CD8-positive, alpha-beta memory T cell (primary cell): ENCODE measurements at regions not wholly inside any gene's neighbourhood (a gene's known extent, or its start where the extent isn't known, plus 50 kb on each side); places are given as distances from the start of the nearest gene placed in this dataset.

Source experiments
- CTCF ChIA-PET: fragments of 350-600 bp; sonication (Branson Sonifier 250); formaldehyde crosslinking; loops from one replicate; lab custom pipeline; 2021; ENCODE audit warnings: antibody characterized with exemption; lab: Charles Lee
- POLR2A ChIA-PET: fragments of 350-600 bp; sonication (Branson Sonifier 250); formaldehyde crosslinking; loops from one replicate; lab custom pipeline; 2021; ENCODE audit warnings: antibody characterized with exemption; lab: Charles Lee
- DNase-seq, 5 donors: peaks; one replicate each; pipeline versions ENCODE4 v3.0.0 to v3.0.0-alpha.2; 2020 to 2022; ENCODE audit warnings: mixed read lengths in 1 of 5
- H3K27ac ChIP-seq: one replicate; pipeline ENCODE4 v1.7.0; 2013; ENCODE audit warnings: low read depth, mild to moderate bottlenecking, low read length, moderate library complexity
- H3K27me3 ChIP-seq: 2 replicates; pipeline ENCODE4 v1.7.0; 2013; ENCODE audit warnings: low read length, mild to moderate bottlenecking; ENCODE audit not compliant: insufficient read depth, poor library complexity, severe bottlenecking
- H3K36me3 ChIP-seq: 2 replicates; pipeline ENCODE4 v1.7.0; 2013; ENCODE audit warnings: mild to moderate bottlenecking, low read length, moderate library complexity; ENCODE audit not compliant: insufficient read depth
- H3K4me1 ChIP-seq: 2 replicates; pipeline ENCODE4 v1.7.0; 2013; ENCODE audit warnings: mild to moderate bottlenecking, low read length, moderate library complexity; ENCODE audit not compliant: insufficient read depth
- H3K4me3 ChIP-seq: 2 replicates; pipeline ENCODE4 v1.7.0; 2013; ENCODE audit warnings: mild to moderate bottlenecking, low read length
- H3K9me3 ChIP-seq: 2 replicates; pipeline ENCODE4 v1.7.0; 2013; ENCODE audit warnings: mild to moderate bottlenecking, low read length
- H3K27ac Mint-ChIP-seq, 8 donors: one replicate each; pipeline ENCODE4 v1.8.0; 2020 to 2021; ENCODE audit warnings: mixed read lengths in 8 of 8, mild to moderate bottlenecking in 6 of 8, inconsistent platforms in 3 of 8, moderate library complexity in 3 of 8
- H3K27me3 Mint-ChIP-seq, 2 donors: one replicate each; pipeline ENCODE4 v1.8.0; 2020 to 2021; ENCODE audit warnings: mixed read lengths in 2 of 2, mild to moderate bottlenecking in 1 of 2, moderate library complexity in 1 of 2
- H3K36me3 Mint-ChIP-seq, 3 donors: one replicate each; pipeline ENCODE4 v1.8.0; 2020 to 2021; ENCODE audit warnings: mixed read lengths in 3 of 3, inconsistent platforms in 1 of 3, mild to moderate bottlenecking in 1 of 3
- H3K4me1 Mint-ChIP-seq, 3 donors: one replicate each; pipeline ENCODE4 v1.8.0; 2020 to 2021; ENCODE audit warnings: mixed read lengths in 3 of 3, inconsistent platforms in 1 of 3, mild to moderate bottlenecking in 1 of 3
- H3K4me3 Mint-ChIP-seq, 7 donors: one replicate each; pipeline ENCODE4 v1.8.0; 2020 to 2021; ENCODE audit warnings: mixed read lengths in 7 of 7, mild to moderate bottlenecking in 6 of 7, moderate library complexity in 4 of 7, inconsistent platforms in 2 of 7
- H3K9me3 Mint-ChIP-seq, 5 donors: one replicate each; pipeline ENCODE4 v1.8.0; 2020 to 2022; ENCODE audit warnings: mixed read lengths in 5 of 5, mild to moderate bottlenecking in 3 of 5, moderate library complexity in 2 of 5, inconsistent platforms in 1 of 5

DNA sequence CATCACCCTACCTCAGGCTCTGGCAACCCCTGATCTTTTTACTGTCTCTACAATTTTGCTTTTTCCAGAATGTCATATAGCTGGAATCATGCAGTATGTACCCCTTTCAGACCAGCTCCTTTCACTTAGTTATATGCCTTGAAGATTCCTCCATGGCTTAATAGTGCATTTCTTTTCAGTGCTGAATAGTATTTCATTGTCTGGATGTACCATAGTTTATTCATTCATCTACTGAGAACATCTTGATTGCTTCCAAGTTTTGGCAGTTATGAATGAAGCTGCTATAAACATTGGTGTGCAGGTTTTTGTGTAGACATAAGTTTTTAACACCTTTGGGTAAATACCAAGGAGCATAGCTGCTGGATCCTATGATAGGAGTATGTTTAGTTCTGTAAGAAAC lies 50.8 kb upstream of the ANP32A start:
- Histone ChIP-seq H3K4me3 (no peak overlapping the region), H3K27me3 (peaks cover 11% of the 10 kb centered on the region), H3K9me3 (no peaks in the 10 kb centered on the region), H3K36me3 (no peaks in the 10 kb centered on the region), H3K4me1 (no peaks in the 10 kb centered on the region), H3K27ac (no peak overlapping the region)
- Mint-ChIP-seq H3K4me1 (peaks cover 4 to 5% (median 4%) of the 10 kb centered on the region in 3 donors), H3K27ac (no peak overlapping the region), H3K27me3 (peaks cover 17 to 46% of the 10 kb centered on the region in 2 donors), H3K9me3 (peaks cover 0 to 2% (median 0%) of the 10 kb centered on the region in 5 donors), H3K36me3 (no peaks in the 10 kb centered on the region), H3K4me3 (no peak overlapping the region)
- ChIA-PET POLR2A (no interaction called here), CTCF (interaction anchor here (1.0 to 1.5 kb wide), 2 partner anchors 140 to 321 kb away, joined by 3 to 5 read pairs; no protein-coding TSS in a partner anchor)
- no peak for DNase-seq

GRCh38 chr15:68874788-68875187 lies 54.1 kb upstream of the ANP32A start:
- Mint-ChIP-seq H3K36me3 (no peaks in the 10 kb centered on the region), H3K4me1 (peaks cover 4 to 5% (median 4%) of the 10 kb centered on the region in 3 donors), H3K9me3 (peaks cover 0 to 2% (median 0%) of the 10 kb centered on the region in 5 donors), H3K4me3 (no peak overlapping the region), H3K27ac (peak overlapping the region in 1 of 8 donors; percentile 31), H3K27me3 (peaks cover 18 to 47% of the 10 kb centered on the region in 2 donors)
- Histone ChIP-seq H3K36me3 (no peaks in the 10 kb centered on the region), H3K4me3 (no peak overlapping the region), H3K4me1 (no peaks in the 10 kb centered on the region), H3K9me3 (no peaks in the 10 kb centered on the region), H3K27me3 (peaks cover 11% of the 10 kb centered on the region), H3K27ac (no peak overlapping the region)
- ChIA-PET POLR2A (no interaction called here), CTCF (interaction anchor here (1.0 to 4.4 kb wide), 18 partner anchors 22 to 324 kb away, joined by 3 to 44 read pairs (median 6); no protein-coding TSS in a partner anchor)
- no peak for DNase-seq

GRCh38 chr15:68875377-68876116 lies 54.8 kb upstream of the SPESP1 start:
- Histone ChIP-seq H3K4me1 (no peaks in the 10 kb centered on the region), H3K9me3 (no peaks in the 10 kb centered on the region), H3K27ac (no peak overlapping the region), H3K4me3 (no peak overlapping the region), H3K27me3 (peaks cover 8% of the 10 kb centered on the region), H3K36me3 (no peaks in the 10 kb centered on the region)
- Mint-ChIP-seq H3K27ac (peak overlapping the region in 1 of 8 donors; percentile 31), H3K27me3 (peaks cover 18 to 43% of the 10 kb centered on the region in 2 donors), H3K4me1 (peaks cover 4 to 5% (median 4%) of the 10 kb centered on the region in 3 donors), H3K36me3 (no peaks in the 10 kb centered on the region), H3K9me3 (peaks cover 0 to 2% (median 0%) of the 10 kb centered on the region in 5 donors), H3K4me3 (peak overlapping the region in 4 of 7 donors; percentile 16 to 79 (median 28))
- ChIA-PET POLR2A (interaction anchor here (0.6 kb wide), 1 partner anchor 62 kb away, joined by 12 read pairs; no protein-coding TSS in a partner anchor), CTCF (interaction anchor here (0.7 to 4.4 kb wide), 34 partner anchors 8 to 349 kb away, joined by 3 to 44 read pairs (median 4); no protein-coding TSS in a partner anchor)
- peak; percentile 72 to 92 (median 82) for DNase-seq

DNA sequence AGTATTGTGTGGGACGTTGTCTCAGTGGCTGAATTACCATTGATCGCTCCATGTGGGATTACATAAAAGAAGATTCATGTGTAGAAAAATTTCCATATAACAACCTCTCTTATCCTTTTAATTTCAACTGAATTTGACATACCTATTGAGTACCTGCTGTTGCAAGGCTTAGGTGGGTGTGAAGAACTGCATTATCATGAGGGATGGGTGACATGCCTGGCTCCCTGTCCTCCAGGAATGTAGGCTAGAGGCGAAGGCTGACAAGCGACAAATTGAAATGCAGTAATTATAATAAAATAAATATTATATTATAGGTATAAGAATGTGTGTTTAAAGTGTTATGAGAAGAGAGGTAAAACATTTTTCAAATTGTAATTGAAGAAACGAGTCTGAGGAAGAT lies 52.7 kb upstream of the SPESP1 start:
- Histone ChIP-seq H3K4me3 (no peak overlapping the region), H3K4me1 (no peaks in the 10 kb centered on the region), H3K36me3 (no peaks in the 10 kb centered on the region), H3K9me3 (no peaks in the 10 kb centered on the region), H3K27ac (no peak overlapping the region), H3K27me3 (peaks cover 8% of the 10 kb centered on the region)
- Mint-ChIP-seq H3K4me1 (peaks cover 4 to 5% (median 4%) of the 10 kb centered on the region in 3 donors), H3K36me3 (no peaks in the 10 kb centered on the region), H3K27ac (no peak overlapping the region), H3K4me3 (no peak overlapping the region), H3K27me3 (peaks cover 15 to 33% of the 10 kb centered on the region in 2 donors), H3K9me3 (no peaks in the 10 kb centered on the region)
- POLR2A ChIA-PET, result no interaction called here
- no peak for DNase-seq
- CTCF ChIA-PET, result interaction anchor here (3.9 to 4.4 kb wide), 2 partner anchors 94 to 317 kb away, joined by 42 to 44 read pairs; no protein-coding TSS in a partner anchor

DNA sequence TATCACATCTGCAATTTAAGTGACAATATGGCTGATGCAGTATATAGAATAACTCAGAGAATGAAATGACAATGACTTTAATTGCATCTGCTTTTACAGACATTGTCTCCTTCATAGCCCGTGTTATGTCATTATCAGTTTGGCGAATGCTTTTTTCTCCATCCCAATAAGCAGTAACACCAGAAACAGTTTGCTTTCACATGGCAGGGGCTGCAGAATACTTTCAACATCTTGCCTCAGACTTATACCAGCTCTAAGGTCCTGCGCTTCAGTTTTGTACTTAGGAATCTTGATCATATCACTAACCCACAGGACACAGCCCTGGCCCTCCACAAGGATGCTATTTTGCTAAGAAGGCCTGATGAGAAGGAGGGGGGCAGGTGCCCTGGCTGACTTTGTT lies 49.9 kb upstream of the SPESP1 start:
- POLR2A ChIA-PET, result no interaction called here
- CTCF ChIA-PET, result no interaction called here
- no peak overlapping the region for H3K27ac ChIP-seq
- H3K36me3 Mint-ChIP-seq, result no peaks in the 10 kb centered on the region
- H3K9me3 Mint-ChIP-seq, result no peaks in the 10 kb centered on the region
- peaks cover 4 to 5% (median 4%) of the 10 kb centered on the region in 3 donors for H3K4me1 Mint-ChIP-seq
- H3K27me3 ChIP-seq, result peaks cover 4% of the 10 kb centered on the region
- no peaks in the 10 kb centered on the region for H3K9me3 ChIP-seq
- no peak for DNase-seq
- H3K36me3 ChIP-seq, result no peaks in the 10 kb centered on the region
- peaks cover 7 to 23% of the 10 kb centered on the region in 2 donors for H3K27me3 Mint-ChIP-seq
- H3K4me1 ChIP-seq, result no peaks in the 10 kb centered on the region
- no peak overlapping the region for H3K4me3 ChIP-seq
- H3K4me3 Mint-ChIP-seq, result no peak overlapping the region
- peak overlapping the region in 1 of 8 donors; percentile 23 for H3K27ac Mint-ChIP-seq
